Ovary (tissue), 7 donors: ENCODE measurements at regions not wholly inside any gene's neighbourhood (a gene's known extent, or its start where the extent isn't known, plus 50 kb on each side); places are given as distances from the start of the nearest gene placed in this dataset.

ENCODE experiments used
- DNase-seq, 5 donors: peaks; one replicate each; pipeline ENCODE4 v3.0.0-alpha.2; 2019 to 2020
- H3K27ac ChIP-seq, 2 donors: fragments of 200-600 bp; one replicate each; pipeline versions ENCODE4 v1.5.1 to v1.8.0; 2019 to 2022
- H3K27me3 ChIP-seq: fragments of 200-600 bp; one replicate; pipeline ENCODE4 v1.8.0; 2022
- H3K36me3 ChIP-seq: fragments of 200-600 bp; sonication (generic); one replicate; pipeline ENCODE4 v1.5.1; 2019
- H3K4me1 ChIP-seq: one replicate; pipeline ENCODE4 v1.8.1; 2013; ENCODE audit warnings: mild to moderate bottlenecking, moderate library complexity; ENCODE audit not compliant: insufficient read depth
- H3K4me3 ChIP-seq: fragments of 200-600 bp; sonication (generic); one replicate; pipeline ENCODE4 v1.5.1; 2017
- H3K9me3 ChIP-seq, 2 donors: fragments of 200-600 bp in 1 of 2; sonication (generic) in 1 of 2; one replicate each; pipeline versions ENCODE4 v1.5.1 to v1.8.1; 2013 to 2019; ENCODE audit warnings: mild to moderate bottlenecking in 1 of 2, moderate library complexity in 1 of 2
- EP300 ChIP-seq: sonication (generic); formaldehyde crosslinking; IDR thresholded peaks from one replicate; pipeline ENCODE4 v1.6.1; 2017; ENCODE audit warnings: antibody characterized with exemption
- POLR2A ChIP-seq: fragments of 450-650 bp; IDR thresholded peaks from one replicate; pipeline ENCODE4 v1.6.1; 2017; ENCODE audit warnings: antibody characterized with exemption, mild to moderate bottlenecking, moderate library complexity
- WGBS, 3 donors: extraction: QIAGEN DNeasy Blood & Tissue Kit in 1 of 3; methylation state at CpG; one replicate each; pipeline versions ENCODE4 v1.1.5 to v1.1.7; 2013 to 2017; 5-methylcytosine and 5-hydroxymethylcytosine counted together
- intact Hi-C, 4 donors: fragments of 100-400 bp; cut with DNase I; formaldehyde crosslinking; loops; one replicate each; pipeline versions ENCODE4 v1.11.0 to v1.15.1; 2022 to 2023
- TF ChIP-seq, protein P1 (sequence below), 3 donors: fragments of 450-650 bp in 2 of 3; fragments of 200-600 bp in 1 of 3; IDR thresholded peaks; one replicate each; pipeline versions ENCODE4 v1.5.1 to v1.8.0; 2016 to 2022; ENCODE audit warnings: antibody characterized with exemption in 3 of 3, mild to moderate bottlenecking in 1 of 3
- donor health status: DM: no; HTN: no; CAD: no; lungs with moderate emphysema.
- donor health status: DM: no; HTN: no; CAD: no.
- donor health status: Bipolar disorder and iron deficiency.
- donor health status: DM: no; HTN: no; CAD: no.
- donor health status: DM: yes; HTN: yes; CAD: no.

DNA sequence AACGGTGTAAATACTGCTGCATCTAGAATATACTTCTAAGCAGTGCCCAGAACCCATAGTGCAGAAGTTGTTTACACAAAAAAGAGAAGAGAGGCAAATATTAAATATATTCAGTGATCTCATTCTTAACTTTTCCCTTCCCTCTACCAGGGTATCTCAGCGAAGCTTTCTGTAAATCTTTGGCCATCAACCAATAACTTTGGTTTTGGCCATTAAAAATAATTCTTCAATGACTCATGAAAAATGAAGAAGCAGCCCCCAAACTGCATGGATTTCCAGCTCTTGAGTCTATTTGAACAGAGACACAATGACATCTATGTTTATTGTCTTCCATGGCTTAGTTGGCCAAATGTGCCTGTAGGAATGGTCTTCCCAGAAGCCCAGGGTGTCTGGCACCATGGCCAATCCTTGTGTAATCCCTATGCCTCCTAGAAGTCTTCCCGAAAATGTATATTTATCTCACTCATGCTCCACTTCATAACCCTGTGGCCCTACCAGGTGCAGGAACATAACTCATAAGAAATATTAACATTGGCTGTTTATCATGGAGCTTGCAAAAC is 646.6 kb downstream of the TOX3 start:
- TF ChIP-seq, protein P1, sequence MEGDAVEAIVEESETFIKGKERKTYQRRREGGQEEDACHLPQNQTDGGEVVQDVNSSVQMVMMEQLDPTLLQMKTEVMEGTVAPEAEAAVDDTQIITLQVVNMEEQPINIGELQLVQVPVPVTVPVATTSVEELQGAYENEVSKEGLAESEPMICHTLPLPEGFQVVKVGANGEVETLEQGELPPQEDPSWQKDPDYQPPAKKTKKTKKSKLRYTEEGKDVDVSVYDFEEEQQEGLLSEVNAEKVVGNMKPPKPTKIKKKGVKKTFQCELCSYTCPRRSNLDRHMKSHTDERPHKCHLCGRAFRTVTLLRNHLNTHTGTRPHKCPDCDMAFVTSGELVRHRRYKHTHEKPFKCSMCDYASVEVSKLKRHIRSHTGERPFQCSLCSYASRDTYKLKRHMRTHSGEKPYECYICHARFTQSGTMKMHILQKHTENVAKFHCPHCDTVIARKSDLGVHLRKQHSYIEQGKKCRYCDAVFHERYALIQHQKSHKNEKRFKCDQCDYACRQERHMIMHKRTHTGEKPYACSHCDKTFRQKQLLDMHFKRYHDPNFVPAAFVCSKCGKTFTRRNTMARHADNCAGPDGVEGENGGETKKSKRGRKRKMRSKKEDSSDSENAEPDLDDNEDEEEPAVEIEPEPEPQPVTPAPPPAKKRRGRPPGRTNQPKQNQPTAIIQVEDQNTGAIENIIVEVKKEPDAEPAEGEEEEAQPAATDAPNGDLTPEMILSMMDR (IDR thresholded peaks at IDR 0.05): no peak
- TF ChIP-seq EP300 (no peak), POLR2A (no peak)
- intact Hi-C loops: no loop called here
- WGBS, 3 donors: 77 to 82% (median 77%) methylated on average over 3 of the region's 3 CpGs
- no peak overlapping the region for H3K27ac ChIP-seq
- no peaks in the 10 kb centered on the region for H3K36me3 ChIP-seq
- no peak overlapping the region for H3K4me3 ChIP-seq
- no peaks in the 10 kb centered on the region for H3K27me3 ChIP-seq
- no peak for DNase-seq
- no peaks in the 10 kb centered on the region for H3K9me3 ChIP-seq
- no peaks in the 10 kb centered on the region for H3K4me1 ChIP-seq

DNA sequence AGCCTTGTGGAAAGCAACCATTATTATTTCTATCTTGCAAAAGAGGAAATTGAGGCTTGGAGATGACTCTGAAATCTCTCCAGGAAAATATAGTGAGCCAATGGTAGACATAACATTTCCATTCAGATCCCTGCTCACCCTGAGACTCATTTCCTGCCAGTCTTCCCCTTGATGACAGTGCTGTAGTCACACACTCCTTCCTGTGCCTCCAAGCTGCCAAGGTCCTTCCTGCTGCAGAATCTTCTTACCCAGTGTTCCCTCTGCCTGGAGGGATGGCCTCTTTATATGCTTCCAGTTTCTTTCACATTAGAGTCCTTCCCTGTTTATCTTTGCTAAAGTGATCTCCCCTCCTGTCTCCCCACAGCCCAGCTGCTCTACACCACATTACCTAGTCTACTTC is 648.1 kb downstream of the TOX3 start:
- no peak overlapping the region for H3K4me3 ChIP-seq
- H3K4me1 ChIP-seq: no peaks in the 10 kb centered on the region
- no peaks in the 10 kb centered on the region for H3K9me3 ChIP-seq
- H3K36me3 ChIP-seq: no peaks in the 10 kb centered on the region
- intact Hi-C loops: no loop called here
- no peak for DNase-seq
- H3K27me3 ChIP-seq: no peaks in the 10 kb centered on the region
- no peak for TF ChIP-seq EP300
- TF ChIP-seq POLR2A: no peak
- TF ChIP-seq, protein P1 (IDR thresholded peaks at IDR 0.05): no peak
- no peak overlapping the region for H3K27ac ChIP-seq

DNA sequence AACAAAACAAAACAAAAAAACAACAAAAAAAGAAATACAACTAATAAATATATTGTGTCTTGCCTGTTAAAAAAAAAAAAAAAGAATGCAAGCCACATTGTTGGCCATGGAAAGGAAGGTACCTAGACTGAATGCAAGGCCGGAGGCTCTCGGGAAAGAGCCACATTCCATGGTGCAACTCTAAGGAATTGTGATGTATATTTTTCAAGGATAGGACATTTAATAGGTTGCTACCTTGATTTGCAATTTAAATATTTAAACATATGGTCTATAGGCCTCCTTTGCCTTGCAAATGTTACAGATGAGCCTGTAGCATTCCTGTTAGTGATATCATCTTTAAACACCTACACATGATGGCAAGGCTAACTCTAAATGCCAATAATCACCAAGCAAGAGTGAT is 650.9 kb downstream of the TOX3 start:
- intact Hi-C loops: no loop called here
- Histone ChIP-seq H3K36me3 (no peaks in the 10 kb centered on the region), H3K4me3 (no peak overlapping the region), H3K4me1 (no peaks in the 10 kb centered on the region), H3K27ac (no peak overlapping the region), H3K9me3 (no peaks in the 10 kb centered on the region), H3K27me3 (no peaks in the 10 kb centered on the region)
- 89 to 96% (median 90%) methylated on average over 2 of the region's 2 CpGs for WGBS, 3 donors
- TF ChIP-seq EP300 (no peak), POLR2A (no peak)
- TF ChIP-seq, protein P1 (IDR thresholded peaks at IDR 0.05): no peak
- DNase-seq: no peak

DNA sequence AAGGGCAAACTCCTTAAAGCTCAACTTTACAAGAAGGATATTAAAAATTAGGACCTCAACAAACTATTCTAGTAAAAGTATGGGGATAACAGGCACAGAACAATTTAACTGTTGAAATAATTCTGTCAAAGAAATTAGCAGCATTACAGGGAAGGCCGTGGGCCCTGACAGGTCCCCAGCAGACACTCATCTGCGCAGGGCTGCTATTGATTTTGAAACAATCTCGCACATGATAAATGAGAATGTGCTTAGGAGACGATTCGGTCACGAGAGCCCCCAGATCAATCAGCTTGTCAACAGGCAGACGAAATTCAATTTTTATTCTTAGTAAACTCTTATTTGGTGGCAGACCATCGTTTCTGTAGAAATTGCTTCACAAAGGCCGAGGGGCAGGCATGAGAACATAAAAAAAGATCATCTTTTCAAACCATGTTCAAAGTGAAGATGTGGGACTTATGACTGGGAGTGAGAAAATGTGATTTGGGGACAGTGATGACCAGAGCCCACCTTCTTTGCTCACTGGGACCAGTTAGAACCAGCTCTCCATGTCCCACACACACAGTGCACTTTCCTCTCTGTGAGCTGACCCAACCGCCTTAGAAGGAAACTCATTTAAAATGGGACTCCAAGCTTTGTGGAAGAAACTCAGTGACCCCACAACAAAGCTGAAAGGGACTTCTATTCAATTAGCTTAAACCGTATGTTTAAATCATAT is 654.5 kb downstream of the TOX3 start:
- no peaks in the 10 kb centered on the region for H3K4me1 ChIP-seq
- no peaks in the 10 kb centered on the region for H3K36me3 ChIP-seq
- DNase-seq: no peak
- no peak overlapping the region for H3K4me3 ChIP-seq
- no peaks in the 10 kb centered on the region for H3K9me3 ChIP-seq
- no peak overlapping the region for H3K27ac ChIP-seq
- intact Hi-C loops: no loop called here
- H3K27me3 ChIP-seq: no peaks in the 10 kb centered on the region
- WGBS, 3 donors: 79 to 87% (median 83%) methylated on average over 11 of the region's 11 CpGs
- TF ChIP-seq POLR2A (no peak), EP300 (no peak)
- TF ChIP-seq, protein P1 (IDR thresholded peaks at IDR 0.05): no peak
